ENCODE measurements at regions not wholly inside any gene's neighbourhood (a gene's known extent, or its start where the extent isn't known, plus 50 kb on each side); places are given as distances from the start of the nearest gene placed in this dataset.

DNA sequence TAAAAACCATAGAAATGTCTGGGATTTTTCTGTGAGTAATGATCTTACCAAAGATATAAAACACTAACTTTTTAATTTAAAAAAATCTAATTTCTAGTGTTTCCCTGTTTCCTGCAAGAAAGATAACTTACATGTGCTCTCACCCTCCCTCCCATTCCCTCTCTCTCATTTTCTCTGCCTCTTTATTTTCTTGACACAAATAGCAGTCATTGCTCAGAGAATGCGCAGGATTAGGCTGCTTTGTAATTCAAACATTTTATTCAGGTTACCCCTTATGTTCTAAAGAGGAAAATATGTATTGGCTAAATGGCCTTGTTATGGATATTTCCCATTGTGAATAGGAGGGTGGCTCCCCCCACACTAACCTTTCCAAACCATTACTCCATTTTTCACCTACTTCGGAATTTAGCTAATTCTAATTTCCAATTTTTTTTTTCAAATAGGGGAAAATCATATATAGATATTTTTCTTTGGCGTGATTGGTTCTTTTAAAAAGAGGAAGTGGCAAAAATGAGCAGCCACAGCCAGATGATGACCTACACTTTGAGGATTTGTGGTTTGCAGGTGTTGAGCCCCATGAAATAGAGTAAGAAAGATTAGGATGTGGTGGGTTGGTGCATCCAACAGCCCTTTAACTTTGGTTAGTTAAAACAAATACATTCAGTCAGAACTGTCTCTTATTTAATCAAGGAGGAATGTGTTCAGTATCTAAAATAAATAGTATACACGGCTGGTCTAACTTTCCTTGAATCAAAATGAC, 554.4 kb downstream of the IGSF11 start:
- TF ChIP-seq, protein P1, sequence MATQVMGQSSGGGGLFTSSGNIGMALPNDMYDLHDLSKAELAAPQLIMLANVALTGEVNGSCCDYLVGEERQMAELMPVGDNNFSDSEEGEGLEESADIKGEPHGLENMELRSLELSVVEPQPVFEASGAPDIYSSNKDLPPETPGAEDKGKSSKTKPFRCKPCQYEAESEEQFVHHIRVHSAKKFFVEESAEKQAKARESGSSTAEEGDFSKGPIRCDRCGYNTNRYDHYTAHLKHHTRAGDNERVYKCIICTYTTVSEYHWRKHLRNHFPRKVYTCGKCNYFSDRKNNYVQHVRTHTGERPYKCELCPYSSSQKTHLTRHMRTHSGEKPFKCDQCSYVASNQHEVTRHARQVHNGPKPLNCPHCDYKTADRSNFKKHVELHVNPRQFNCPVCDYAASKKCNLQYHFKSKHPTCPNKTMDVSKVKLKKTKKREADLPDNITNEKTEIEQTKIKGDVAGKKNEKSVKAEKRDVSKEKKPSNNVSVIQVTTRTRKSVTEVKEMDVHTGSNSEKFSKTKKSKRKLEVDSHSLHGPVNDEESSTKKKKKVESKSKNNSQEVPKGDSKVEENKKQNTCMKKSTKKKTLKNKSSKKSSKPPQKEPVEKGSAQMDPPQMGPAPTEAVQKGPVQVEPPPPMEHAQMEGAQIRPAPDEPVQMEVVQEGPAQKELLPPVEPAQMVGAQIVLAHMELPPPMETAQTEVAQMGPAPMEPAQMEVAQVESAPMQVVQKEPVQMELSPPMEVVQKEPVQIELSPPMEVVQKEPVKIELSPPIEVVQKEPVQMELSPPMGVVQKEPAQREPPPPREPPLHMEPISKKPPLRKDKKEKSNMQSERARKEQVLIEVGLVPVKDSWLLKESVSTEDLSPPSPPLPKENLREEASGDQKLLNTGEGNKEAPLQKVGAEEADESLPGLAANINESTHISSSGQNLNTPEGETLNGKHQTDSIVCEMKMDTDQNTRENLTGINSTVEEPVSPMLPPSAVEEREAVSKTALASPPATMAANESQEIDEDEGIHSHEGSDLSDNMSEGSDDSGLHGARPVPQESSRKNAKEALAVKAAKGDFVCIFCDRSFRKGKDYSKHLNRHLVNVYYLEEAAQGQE (IDR thresholded peaks at IDR 0.05; ENCODE audit: insufficient read depth in 1 of 2, low read depth in 2 of 2, low read length in 2 of 2) = no peak
- TF ChIP-seq TAF1 (IDR thresholded peaks at IDR 0.05; ENCODE audit: borderline replicate concordance, insufficient read depth, low read length) (no peak), POLR2AphosphoS5 (IDR thresholded peaks at IDR 0.05; ENCODE audit: low read depth, low read length) (no peak), FOXP2 (optimal IDR thresholded peaks at IDR 0.05; ENCODE audit: borderline replicate concordance, extremely low read depth, extremely low read length, insufficient read depth) (no peak), SIN3A (IDR thresholded peaks at IDR 0.05; ENCODE audit: borderline replicate concordance, insufficient read depth, low read length) (no peak)

DNA sequence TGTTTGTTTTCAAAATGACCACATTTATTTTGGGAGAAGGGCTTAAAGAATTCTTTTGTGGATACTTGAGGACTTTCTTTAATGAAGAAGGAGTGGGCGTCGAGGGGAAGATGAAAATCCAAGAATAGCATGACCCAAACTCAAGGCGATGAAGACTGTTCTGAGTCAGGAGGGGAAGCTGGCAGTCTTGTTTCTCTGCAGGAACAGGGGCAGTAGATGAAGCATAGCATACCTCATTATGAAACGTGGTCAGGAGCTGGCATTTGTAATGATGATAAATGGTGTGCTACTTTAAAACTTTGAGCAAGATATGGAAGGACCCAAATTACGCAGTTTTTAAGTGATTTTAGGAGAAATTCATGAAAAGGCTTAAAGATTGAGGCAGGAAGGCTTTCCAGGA, 549.0 kb downstream of the IGSF11 start:
- no peak for TF ChIP-seq TAF1 (IDR thresholded peaks at IDR 0.05; ENCODE audit: borderline replicate concordance, insufficient read depth, low read length)
- TF ChIP-seq FOXP2 (optimal IDR thresholded peaks at IDR 0.05; ENCODE audit: borderline replicate concordance, extremely low read depth, extremely low read length, insufficient read depth) = no peak
- TF ChIP-seq, protein P1 (IDR thresholded peaks at IDR 0.05; ENCODE audit: insufficient read depth in 1 of 2, low read depth in 2 of 2, low read length in 2 of 2) = no peak
- no peak for TF ChIP-seq SIN3A (IDR thresholded peaks at IDR 0.05; ENCODE audit: borderline replicate concordance, insufficient read depth, low read length)
- no peak for TF ChIP-seq POLR2AphosphoS5 (IDR thresholded peaks at IDR 0.05; ENCODE audit: low read depth, low read length)

DNA sequence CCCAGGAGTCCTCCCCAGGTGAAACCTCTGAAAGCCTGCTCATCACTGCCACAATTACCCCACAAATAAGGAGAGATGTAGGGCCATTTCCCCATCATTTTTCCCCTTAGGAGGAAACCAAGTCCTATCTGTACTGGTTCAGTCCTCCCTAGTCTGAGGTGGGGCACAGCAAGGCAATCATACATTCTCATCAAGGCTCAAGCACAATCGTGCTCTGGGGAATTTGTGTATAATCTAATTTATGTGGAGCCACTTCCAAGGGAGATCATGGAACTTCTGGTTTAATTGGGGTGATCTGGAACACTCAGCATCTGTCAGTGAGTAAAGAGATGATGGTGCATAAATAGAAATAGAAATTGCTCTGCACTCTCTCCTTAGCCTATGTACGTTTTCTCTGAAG, 546.9 kb downstream of the IGSF11 start:
- TF ChIP-seq, protein P1 (IDR thresholded peaks at IDR 0.05; ENCODE audit: insufficient read depth in 1 of 2, low read depth in 2 of 2, low read length in 2 of 2) = no peak
- TF ChIP-seq FOXP2 (optimal IDR thresholded peaks at IDR 0.05; ENCODE audit: borderline replicate concordance, extremely low read depth, extremely low read length, insufficient read depth) (no peak), POLR2AphosphoS5 (IDR thresholded peaks at IDR 0.05; ENCODE audit: low read depth, low read length) (no peak)

DNA sequence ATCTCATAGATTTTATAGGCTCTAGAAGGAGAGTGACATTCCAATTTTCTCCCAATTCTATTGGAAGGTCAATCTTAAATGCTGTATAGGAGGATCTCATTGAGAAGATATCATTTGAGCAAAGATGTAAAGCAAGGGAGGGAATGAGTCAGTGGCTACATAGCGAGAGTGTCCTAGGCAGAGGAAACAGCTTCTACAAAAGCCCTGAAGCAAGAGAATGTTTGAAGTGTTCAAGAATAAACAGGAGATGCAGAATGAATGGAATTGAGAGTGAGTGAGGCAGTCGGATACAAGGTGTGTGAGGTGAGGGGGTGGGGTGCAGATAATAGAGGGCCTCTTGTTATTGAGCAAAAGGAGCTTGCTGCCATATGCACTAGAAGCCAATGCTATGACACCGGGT, 545.9 kb downstream of the IGSF11 start:
- no peak for TF ChIP-seq SIN3A (IDR thresholded peaks at IDR 0.05; ENCODE audit: borderline replicate concordance, insufficient read depth, low read length)
- no peak for TF ChIP-seq TAF1 (IDR thresholded peaks at IDR 0.05; ENCODE audit: borderline replicate concordance, insufficient read depth, low read length)
- no peak for TF ChIP-seq FOXP2 (optimal IDR thresholded peaks at IDR 0.05; ENCODE audit: borderline replicate concordance, extremely low read depth, extremely low read length, insufficient read depth)
- TF ChIP-seq POLR2AphosphoS5 (IDR thresholded peaks at IDR 0.05; ENCODE audit: low read depth, low read length) = no peak
- TF ChIP-seq, protein P1 (IDR thresholded peaks at IDR 0.05; ENCODE audit: insufficient read depth in 1 of 2, low read depth in 2 of 2, low read length in 2 of 2) = no peak

Data from PFSK-1 (cell line).